Right lobe of liver (tissue), 6 donors: ENCODE measurements at regions not wholly inside any gene's neighbourhood (a gene's known extent, or its start where the extent isn't known, plus 50 kb on each side); places are given as distances from the start of the nearest gene placed in this dataset.
A peak's percentile ranks its signal among the peaks of the same experiment; 100 is the strongest.

Experiments used
- ATAC-seq, 4 donors: fragments of 200-7000 bp; cut with Tn5 transposase; one replicate each; pipeline ENCODE4 v1.9.1; 2020; ENCODE audit warnings: mild to moderate bottlenecking in 4 of 4, moderate library complexity in 4 of 4
- DNase-seq, 3 donors: peaks; one replicate each; pipeline ENCODE4 v3.0.0-alpha.2; 2020
- H3K27ac ChIP-seq, 3 donors: fragments of 200-600 bp; one replicate each; pipeline ENCODE4 v1.8.0; 2022
- H3K27me3 ChIP-seq, 2 donors: fragments of 200-600 bp; one replicate each; pipeline ENCODE4 v1.8.0; 2022
- H3K36me3 ChIP-seq, 4 donors: fragments of 200-600 bp; sonication (generic) in 1 of 4; one replicate each; pipeline versions ENCODE4 v1.5.1 to v1.8.0; 2017 to 2022; ENCODE audit warnings: control low read depth in 1 of 4
- H3K4me1 ChIP-seq, 4 donors: fragments of 200-600 bp; sonication (generic) in 1 of 4; one replicate each; pipeline versions ENCODE4 v1.5.1 to v1.8.0; 2017 to 2022; ENCODE audit warnings: control low read depth in 1 of 4
- H3K4me3 ChIP-seq, 3 donors: fragments of 200-600 bp; one replicate each; pipeline ENCODE4 v1.8.0; 2022
- H3K9me3 ChIP-seq, 4 donors: fragments of 200-600 bp; sonication (generic) in 1 of 4; one replicate each; pipeline versions ENCODE4 v1.5.1 to v1.8.0; 2017 to 2022; ENCODE audit warnings: control low read depth in 1 of 4
- POLR2A ChIP-seq: fragments of 450-650 bp; IDR thresholded peaks from one replicate; pipeline ENCODE4 v1.6.1; 2017; ENCODE audit warnings: antibody characterized with exemption, mild to moderate bottlenecking
- WGBS: methylation state at CpG from one replicate; pipeline ENCODE4 v1.1.6; 2018; ENCODE audit warnings: low coverage, low lambda C conversion rate; ENCODE audit not compliant: insufficient coverage; ENCODE audit errors: missing lambda C conversion rate; 5-methylcytosine and 5-hydroxymethylcytosine counted together
- intact Hi-C, 2 donors: fragments of 100-400 bp; cut with DNase I; formaldehyde crosslinking; loops; one replicate each; pipeline versions ENCODE4 v1.11.2 to v1.14.1; 2022
- TF ChIP-seq, protein P1 (sequence below), 4 donors: fragments of 200-600 bp in 3 of 4; fragments of 450-650 bp in 1 of 4; IDR thresholded peaks; one replicate each; pipeline versions ENCODE4 v1.5.1 to v1.8.0; 2016 to 2022; ENCODE audit warnings: antibody characterized with exemption in 4 of 4, mild to moderate bottlenecking in 2 of 4
- donor health status: DM: no; HTN: yes; CAD: no.
- donor health status: DM: no; HTN: no; CAD: no.
- donor health status: DM: no; HTN: no; CAD: no.
- donor health status: DM: no; HTN: yes; CAD: no.
- donor health status: DM: no; HTN: yes; CAD: no.

DNA sequence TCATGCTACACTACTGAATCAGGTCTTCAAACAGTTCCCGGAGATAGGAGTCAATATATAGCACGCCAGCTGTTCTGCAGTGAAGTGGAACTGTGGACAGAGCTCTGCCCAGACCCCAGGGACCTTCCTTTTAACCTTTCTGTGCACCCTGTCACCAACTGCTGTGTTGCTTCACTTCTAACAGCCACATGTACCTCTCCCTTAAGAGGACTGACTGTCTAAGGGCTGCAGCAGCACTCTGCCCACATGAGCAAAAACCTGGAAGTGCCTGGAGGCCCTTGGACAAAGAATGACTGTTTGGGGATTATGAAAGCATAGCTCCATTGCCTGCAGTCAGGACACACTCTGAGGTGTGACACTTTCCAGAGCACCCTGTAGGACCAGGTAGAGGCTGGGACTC lies 88.3 kb upstream of the CTNNB1 start:
- no peaks in the 10 kb centered on the region for H3K36me3 ChIP-seq
- H3K27me3 ChIP-seq = no peaks in the 10 kb centered on the region
- ATAC-seq = no peak
- intact Hi-C loops = no loop called here
- no CpG with 5 or more reads among the region's 2 CpGs for WGBS
- TF ChIP-seq POLR2A = no peak
- TF ChIP-seq, protein P1, sequence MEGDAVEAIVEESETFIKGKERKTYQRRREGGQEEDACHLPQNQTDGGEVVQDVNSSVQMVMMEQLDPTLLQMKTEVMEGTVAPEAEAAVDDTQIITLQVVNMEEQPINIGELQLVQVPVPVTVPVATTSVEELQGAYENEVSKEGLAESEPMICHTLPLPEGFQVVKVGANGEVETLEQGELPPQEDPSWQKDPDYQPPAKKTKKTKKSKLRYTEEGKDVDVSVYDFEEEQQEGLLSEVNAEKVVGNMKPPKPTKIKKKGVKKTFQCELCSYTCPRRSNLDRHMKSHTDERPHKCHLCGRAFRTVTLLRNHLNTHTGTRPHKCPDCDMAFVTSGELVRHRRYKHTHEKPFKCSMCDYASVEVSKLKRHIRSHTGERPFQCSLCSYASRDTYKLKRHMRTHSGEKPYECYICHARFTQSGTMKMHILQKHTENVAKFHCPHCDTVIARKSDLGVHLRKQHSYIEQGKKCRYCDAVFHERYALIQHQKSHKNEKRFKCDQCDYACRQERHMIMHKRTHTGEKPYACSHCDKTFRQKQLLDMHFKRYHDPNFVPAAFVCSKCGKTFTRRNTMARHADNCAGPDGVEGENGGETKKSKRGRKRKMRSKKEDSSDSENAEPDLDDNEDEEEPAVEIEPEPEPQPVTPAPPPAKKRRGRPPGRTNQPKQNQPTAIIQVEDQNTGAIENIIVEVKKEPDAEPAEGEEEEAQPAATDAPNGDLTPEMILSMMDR (IDR thresholded peaks at IDR 0.05) = no peak
- peaks cover 0 to 3% (median 0%) of the 10 kb centered on the region in 4 donors for H3K4me1 ChIP-seq
- DNase-seq = no peak
- H3K9me3 ChIP-seq = no peaks in the 10 kb centered on the region
- H3K27ac ChIP-seq = no peak overlapping the region
- no peak overlapping the region for H3K4me3 ChIP-seq

DNA sequence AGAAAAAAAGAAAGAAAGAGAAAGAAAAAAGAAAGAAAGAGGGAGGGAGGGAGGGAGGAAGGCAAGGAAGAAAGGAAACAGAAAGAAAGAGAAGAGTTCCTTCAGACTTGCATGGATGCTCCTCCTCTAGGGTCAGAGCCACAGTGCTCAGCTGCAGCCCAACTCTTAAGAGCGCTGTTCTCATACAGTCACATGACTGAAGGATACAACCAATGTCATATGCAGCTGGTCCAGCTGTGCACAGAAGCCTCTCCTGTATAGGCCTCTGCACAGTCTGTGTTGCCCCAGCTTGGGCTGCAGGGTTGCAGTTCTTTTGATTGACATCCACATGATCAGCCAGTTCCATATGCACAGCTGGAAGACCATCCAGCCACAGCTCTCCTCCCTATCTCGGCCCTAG lies 86.8 kb upstream of the CTNNB1 start:
- no peaks in the 10 kb centered on the region for H3K36me3 ChIP-seq
- DNase-seq = no peak
- no peak overlapping the region for H3K4me3 ChIP-seq
- peaks cover 0 to 3% (median 0%) of the 10 kb centered on the region in 4 donors for H3K4me1 ChIP-seq
- intact Hi-C loops = no loop called here
- TF ChIP-seq, protein P1 (IDR thresholded peaks at IDR 0.05) = no peak
- TF ChIP-seq POLR2A = no peak
- 50% methylated on average over 1 of the region's 2 CpGs for WGBS
- ATAC-seq = no peak
- no peaks in the 10 kb centered on the region for H3K9me3 ChIP-seq
- no peak overlapping the region for H3K27ac ChIP-seq
- no peaks in the 10 kb centered on the region for H3K27me3 ChIP-seq

DNA sequence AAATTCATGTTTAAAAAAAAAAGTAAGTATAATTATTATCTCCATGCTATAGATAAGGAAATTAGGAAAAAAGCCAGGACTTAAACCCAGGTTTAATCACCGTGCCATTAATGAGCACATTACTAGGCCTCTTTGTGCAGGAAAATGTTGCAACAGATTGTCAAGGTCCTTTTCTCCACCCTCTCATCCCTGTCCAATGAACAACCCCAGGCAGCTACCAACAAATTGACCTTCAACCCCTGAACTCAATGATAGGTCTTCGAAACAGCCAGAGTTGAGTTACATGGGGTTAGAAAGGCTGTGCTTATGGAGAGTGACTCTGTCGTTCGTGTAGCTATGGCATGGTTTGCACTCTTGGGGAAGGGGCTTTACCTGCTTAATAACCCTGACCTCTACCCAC lies 84.2 kb upstream of the CTNNB1 start:
- no peaks in the 10 kb centered on the region for H3K36me3 ChIP-seq
- no peaks in the 10 kb centered on the region for H3K9me3 ChIP-seq
- DNase-seq (no peak), ATAC-seq (peak; percentile 59 to 81 (median 70))
- no peak for TF ChIP-seq POLR2A
- TF ChIP-seq, protein P1 (IDR thresholded peaks at IDR 0.05) = no peak
- peaks cover 0 to 3% (median 0%) of the 10 kb centered on the region in 4 donors for H3K4me1 ChIP-seq
- intact Hi-C loops = no loop called here
- H3K27ac ChIP-seq = peak overlapping the region in 1 of 3 donors; percentile 30
- 23% methylated on average over 4 of the region's 4 CpGs for WGBS
- no peaks in the 10 kb centered on the region for H3K27me3 ChIP-seq
- H3K4me3 ChIP-seq = no peak overlapping the region

DNA sequence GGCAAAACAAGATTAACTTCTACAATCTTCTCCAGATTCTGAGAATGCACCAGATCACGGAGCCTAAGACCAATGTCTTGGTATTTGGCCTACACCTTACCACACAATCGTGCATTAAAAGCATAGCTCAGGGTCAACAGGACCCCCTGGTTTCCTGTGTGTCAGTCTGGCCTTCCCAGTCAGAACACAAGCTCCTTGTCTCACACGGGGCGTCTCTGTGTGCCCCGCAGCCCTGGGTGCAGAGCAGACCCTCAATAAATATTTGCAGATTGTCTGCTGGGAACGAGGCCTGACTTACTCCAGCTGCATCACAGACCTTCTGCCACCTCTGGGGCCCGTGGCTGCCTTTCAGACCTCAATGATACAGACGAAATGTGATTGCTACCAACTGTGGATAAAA lies 82.5 kb upstream of the CTNNB1 start:
- DNase-seq (no peak), ATAC-seq (no peak)
- Histone ChIP-seq H3K27ac (no peak overlapping the region), H3K4me3 (no peak overlapping the region), H3K36me3 (no peaks in the 10 kb centered on the region), H3K9me3 (no peaks in the 10 kb centered on the region), H3K4me1 (peaks cover 0 to 3% (median 0%) of the 10 kb centered on the region in 4 donors), H3K27me3 (no peaks in the 10 kb centered on the region)
- intact Hi-C loops = no loop called here
- 71% methylated on average over 6 of the region's 8 CpGs for WGBS
- TF ChIP-seq, protein P1 (IDR thresholded peaks at IDR 0.05) = no peak
- no peak for TF ChIP-seq POLR2A

DNA sequence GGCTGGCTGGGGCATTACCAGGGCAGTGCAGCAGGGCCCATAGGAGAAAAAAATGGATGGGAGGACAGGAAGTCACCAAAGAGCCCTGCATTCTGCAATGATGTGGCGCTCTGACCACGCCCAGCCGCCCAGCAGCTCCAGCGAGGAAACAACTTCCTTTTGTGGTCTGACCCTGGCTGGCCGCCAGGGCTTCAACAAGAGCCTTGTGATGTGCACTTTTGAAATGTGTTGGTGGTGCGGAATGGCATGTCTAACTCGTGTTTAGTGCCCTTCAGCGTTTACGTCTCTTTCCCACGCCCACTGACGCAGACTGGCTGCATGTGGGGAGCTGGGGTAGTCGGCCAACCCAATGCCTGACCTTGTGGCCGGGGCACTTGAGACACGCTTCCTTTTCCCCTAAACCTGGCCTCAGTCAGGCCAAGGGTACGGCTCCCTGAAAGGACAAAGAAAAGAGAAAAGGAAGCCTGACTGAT lies 81.9 kb upstream of the CTNNB1 start:
- Histone ChIP-seq H3K27ac (no peak overlapping the region), H3K36me3 (no peaks in the 10 kb centered on the region), H3K4me1 (peaks cover 0 to 3% (median 0%) of the 10 kb centered on the region in 4 donors), H3K9me3 (no peaks in the 10 kb centered on the region), H3K4me3 (no peak overlapping the region), H3K27me3 (no peaks in the 10 kb centered on the region)
- WGBS = 36% methylated on average over 15 of the region's 15 CpGs
- TF ChIP-seq, protein P1 (IDR thresholded peaks at IDR 0.05) = no peak
- TF ChIP-seq POLR2A = peak; percentile 15
- DNase-seq = peak; percentile 76 to 87 (median 86)
- ATAC-seq = peak; percentile 67 to 81 (median 75)
- intact Hi-C loops = no loop called here
